GM21390 (cell line): ENCODE measurements at regions not wholly inside any gene's neighbourhood (a gene's known extent, or its start where the extent isn't known, plus 50 kb on each side); places are given as distances from the start of the nearest gene placed in this dataset.
"Not testable (repeated sequence)": the region's sequence is repeated elsewhere in the genome, so short reads cannot be mapped to it uniquely, and the experiment has no call there.

Source experiments
- ATAC-seq: cut with Tn5 transposase; IDR thresholded peaks from one replicate; pipeline ENCODE4 v1.9.1; 2021; ENCODE audit not compliant: unreplicated experiment

- ATAC-seq, result peak; percentile 49
These were observed 222.2 kb downstream of the LY86 start for GRCh38 chr6:6810727-6811126.

- no peak for ATAC-seq
These were observed 222.8 kb downstream of the LY86 start for GRCh38 chr6:6811128-6812009.

- no peak for ATAC-seq
These were observed 223.9 kb downstream of the LY86 start for GRCh38 chr6:6812427-6812826.

- ATAC-seq, result no peak
These were observed 227.2 kb downstream of the LY86 start for GRCh38 chr6:6815732-6816131.

- no peak for ATAC-seq
These were observed 228.2 kb downstream of the LY86 start for GRCh38 chr6:6816716-6817115.

- ATAC-seq, result no peak
These were observed 229.6 kb downstream of the LY86 start for GRCh38 chr6:6818078-6818639.

- ATAC-seq, result no peak
These were observed 232.2 kb downstream of the LY86 start for GRCh38 chr6:6820641-6821238.

GRCh38 chr6:6821639-6822261 lies 233.2 kb downstream of the LY86 start:
- ATAC-seq, result no peak

GRCh38 chr6:6823030-6823429 lies 234.5 kb downstream of the LY86 start:
- no peak for ATAC-seq

GRCh38 chr6:6823568-6824224 lies 235.2 kb downstream of the LY86 start:
- ATAC-seq, result no peak

- ATAC-seq, result no peak
These were observed 235.9 kb downstream of the LY86 start for GRCh38 chr6:6824381-6824780.

- ATAC-seq, result no peak
These were observed 236.8 kb downstream of the LY86 start for GRCh38 chr6:6825193-6825784.

- ATAC-seq, result peak; percentile 89
These were observed 237.8 kb downstream of the LY86 start for GRCh38 chr6:6826095-6826901.

GRCh38 chr6:6826961-6827360 lies 238.4 kb downstream of the LY86 start:
- ATAC-seq, result no peak

GRCh38 chr6:6829872-6830685 lies 241.6 kb downstream of the LY86 start:
- ATAC-seq, result no peak

GRCh38 chr6:6830686-6831063 lies 242.2 kb downstream of the LY86 start:
- not testable (repeated sequence) for ATAC-seq

GRCh38 chr6:6832439-6832838 lies 243.9 kb downstream of the LY86 start:
- ATAC-seq, result no peak

- ATAC-seq, result no peak
These were observed 246.1 kb downstream of the LY86 start for GRCh38 chr6:6834356-6835222.
